H9 (cell line): ENCODE measurements at regions not wholly inside any gene's neighbourhood (a gene's known extent, or its start where the extent isn't known, plus 50 kb on each side); places are given as distances from the start of the nearest gene placed in this dataset.

Source experiments
- DNase-seq: peaks from one replicate; pipeline ENCODE4 v3.0.0-alpha.2; 2017
- H2AFZ ChIP-seq: one replicate; pipeline ENCODE4 v1.6.1; 2013; ENCODE audit warnings: mild to moderate bottlenecking, low read length, control low read depth, moderate library complexity
- H2AK5ac ChIP-seq: 2 replicates; pipeline ENCODE4 v1.6.1; 2013; ENCODE audit warnings: low read length, control low read depth, mixed read lengths; ENCODE audit not compliant: insufficient read length
- H2BK120ac ChIP-seq: one replicate; pipeline ENCODE4 v1.6.1; 2013; ENCODE audit warnings: low read depth, mild to moderate bottlenecking, low read length, control low read depth, inconsistent platforms; ENCODE audit not compliant: poor library complexity, severe bottlenecking
- H2BK12ac ChIP-seq: 2 replicates; pipeline ENCODE4 v1.6.1; 2013; ENCODE audit warnings: low read length, control low read depth, mixed read lengths, low read depth; ENCODE audit not compliant: insufficient read length
- H2BK15ac ChIP-seq: 2 replicates; pipeline ENCODE4 v1.6.1; 2013; ENCODE audit warnings: low read depth, low read length, control low read depth
- H2BK20ac ChIP-seq: one replicate; pipeline ENCODE4 v1.6.1; 2013; ENCODE audit warnings: low read depth, mild to moderate bottlenecking, low read length, control low read depth, inconsistent platforms; ENCODE audit not compliant: poor library complexity, severe bottlenecking
- H2BK5ac ChIP-seq: 2 replicates; pipeline ENCODE4 v1.6.1; 2013; ENCODE audit warnings: low read length, control low read depth, mixed read lengths; ENCODE audit not compliant: insufficient read length
- H3K14ac ChIP-seq: 2 replicates; pipeline ENCODE4 v1.6.1; 2013; ENCODE audit warnings: low read length, control low read depth; ENCODE audit not compliant: insufficient read depth
- H3K18ac ChIP-seq: 2 replicates; pipeline ENCODE4 v1.6.1; 2013; ENCODE audit warnings: low read depth, mild to moderate bottlenecking, mixed read lengths, low read length, control low read depth; ENCODE audit not compliant: insufficient read length
- H3K23ac ChIP-seq: 2 replicates; pipeline ENCODE4 v1.6.1; 2013; ENCODE audit warnings: low read length, control low read depth, mixed read lengths, low read depth; ENCODE audit not compliant: insufficient read length
- H3K23me2 ChIP-seq: 2 replicates; pipeline ENCODE4 v1.6.1; 2013; ENCODE audit warnings: low read depth, mild to moderate bottlenecking, mixed read lengths, low read length, control low read depth; ENCODE audit not compliant: insufficient read length, poor library complexity, severe bottlenecking
- H3K27ac ChIP-seq: 2 replicates; pipeline ENCODE4 v1.5.1; 2013; ENCODE audit warnings: low read length, control low read depth, mixed read lengths, low read depth; ENCODE audit not compliant: insufficient read length
- H3K27me3 ChIP-seq: 2 replicates; pipeline ENCODE4 v1.6.1; 2013; ENCODE audit warnings: low read length, control low read depth, inconsistent platforms; ENCODE audit not compliant: insufficient read depth
- H3K4ac ChIP-seq: 2 replicates; pipeline ENCODE4 v1.6.1; 2013; ENCODE audit warnings: low read depth, mild to moderate bottlenecking, control low read depth, inconsistent platforms, low read length, moderate library complexity
- H3K4me1 ChIP-seq: 2 replicates; pipeline ENCODE4 v1.6.1; 2013; ENCODE audit warnings: low read length, control low read depth, inconsistent platforms; ENCODE audit not compliant: insufficient read depth
- H3K4me2 ChIP-seq: 2 replicates; pipeline ENCODE4 v1.6.1; 2013; ENCODE audit warnings: low read length, control low read depth, mixed read lengths; ENCODE audit not compliant: insufficient read length, insufficient read depth
- H3K56ac ChIP-seq: 2 replicates; pipeline ENCODE4 v1.6.1; 2013; ENCODE audit warnings: low read depth, mild to moderate bottlenecking, mixed read lengths, low read length, control low read depth; ENCODE audit not compliant: insufficient read length
- H3K79me1 ChIP-seq: 2 replicates; pipeline ENCODE4 v1.6.1; 2013; ENCODE audit warnings: low read depth, mild to moderate bottlenecking, moderate library complexity, low read length, control low read depth, inconsistent platforms; ENCODE audit not compliant: insufficient read depth, poor library complexity, severe bottlenecking
- H3K79me2 ChIP-seq: 2 replicates; pipeline ENCODE4 v1.6.1; 2013; ENCODE audit warnings: low read length, control low read depth, inconsistent platforms; ENCODE audit not compliant: insufficient read depth
- H3K9ac ChIP-seq: 2 replicates; pipeline ENCODE4 v1.6.1; 2013; ENCODE audit warnings: low read length, control low read depth, mixed read lengths; ENCODE audit not compliant: insufficient read length; ENCODE audit errors: extremely low read depth
- H3K9me3 ChIP-seq: one replicate; pipeline ENCODE4 v1.6.1; 2013; ENCODE audit warnings: low read depth, low read length, inconsistent platforms; ENCODE audit not compliant: control insufficient read depth
- H3T11ph ChIP-seq: one replicate; pipeline ENCODE4 v1.6.1; 2013; ENCODE audit warnings: mild to moderate bottlenecking, low read length, control low read depth, inconsistent platforms
- H4K20me1 ChIP-seq: one replicate; pipeline ENCODE4 v1.6.1; 2013; ENCODE audit not compliant: control insufficient read depth, insufficient read length, insufficient read depth
- H4K5ac ChIP-seq: 2 replicates; pipeline ENCODE4 v1.6.1; 2013; ENCODE audit warnings: low read depth, mild to moderate bottlenecking, mixed read lengths, low read length, control low read depth; ENCODE audit not compliant: insufficient read length
- H4K8ac ChIP-seq: replicated peaks from 2 replicates; pipeline ENCODE4 v1.6.1; 2013; ENCODE audit warnings: low read length, control low read depth, mixed read lengths, low read depth; ENCODE audit not compliant: insufficient read length
- H4K91ac ChIP-seq: 2 replicates; pipeline ENCODE4 v1.6.1; 2013; ENCODE audit warnings: low read depth, mild to moderate bottlenecking, moderate library complexity, mixed read lengths, low read length, control low read depth; ENCODE audit not compliant: insufficient read length
- H3K27ac Mint-ChIP-seq, 3 experiments: 2 replicates in 2 of 3; 3 replicates in 1 of 3; pipeline ENCODE4 v1.8.0; 2020 to 2021; ENCODE audit warnings: mixed read lengths in 3 of 3, mild to moderate bottlenecking in 1 of 3, moderate library complexity in 1 of 3
- H3K27me3 Mint-ChIP-seq: 2 replicates; pipeline ENCODE4 v1.8.0; 2021; ENCODE audit warnings: low read depth, mild to moderate bottlenecking, moderate library complexity, mixed read lengths
- H3K36me3 Mint-ChIP-seq, 3 experiments: 2 replicates in 2 of 3; 3 replicates in 1 of 3; pipeline ENCODE4 v1.8.0; 2020 to 2021; ENCODE audit warnings: low read depth in 3 of 3, mixed read lengths in 3 of 3; ENCODE audit not compliant: insufficient read depth in 1 of 3
- H3K4me1 Mint-ChIP-seq, 2 experiments: 2 replicates each; pipeline ENCODE4 v1.8.0; 2020; ENCODE audit warnings: mixed read lengths in 2 of 2
- H3K4me3 Mint-ChIP-seq, 2 experiments: 2 replicates in 1 of 2; 3 replicates in 1 of 2; pipeline ENCODE4 v1.8.0; 2020 to 2021; ENCODE audit warnings: mild to moderate bottlenecking in 2 of 2, mixed read lengths in 2 of 2, moderate library complexity in 1 of 2
- H3K9me3 Mint-ChIP-seq, 2 experiments: 2 replicates in 1 of 2; 3 replicates in 1 of 2; pipeline ENCODE4 v1.8.0; 2020; ENCODE audit warnings: mild to moderate bottlenecking in 2 of 2, mixed read lengths in 2 of 2, moderate library complexity in 1 of 2
- WGBS: extraction: QIAGEN DNeasy Blood & Tissue Kit; methylation state at CpG from one replicate; pipeline ENCODE4 v1.1.7; 2013; ENCODE audit warnings: missing lambda C conversion rate, low lambda C conversion rate, mixed read lengths; ENCODE audit not compliant: insufficient read length; ENCODE audit errors: extremely low coverage; 5-methylcytosine and 5-hydroxymethylcytosine counted together
- TF ChIP-seq, protein P1 (sequence below): fragments of 200-600 bp; sonication (generic); conservative IDR thresholded peaks from 3 replicates; pipeline ENCODE4 v1.8.0; 2021; ENCODE audit warnings: antibody characterized with exemption, mild to moderate bottlenecking

DNA sequence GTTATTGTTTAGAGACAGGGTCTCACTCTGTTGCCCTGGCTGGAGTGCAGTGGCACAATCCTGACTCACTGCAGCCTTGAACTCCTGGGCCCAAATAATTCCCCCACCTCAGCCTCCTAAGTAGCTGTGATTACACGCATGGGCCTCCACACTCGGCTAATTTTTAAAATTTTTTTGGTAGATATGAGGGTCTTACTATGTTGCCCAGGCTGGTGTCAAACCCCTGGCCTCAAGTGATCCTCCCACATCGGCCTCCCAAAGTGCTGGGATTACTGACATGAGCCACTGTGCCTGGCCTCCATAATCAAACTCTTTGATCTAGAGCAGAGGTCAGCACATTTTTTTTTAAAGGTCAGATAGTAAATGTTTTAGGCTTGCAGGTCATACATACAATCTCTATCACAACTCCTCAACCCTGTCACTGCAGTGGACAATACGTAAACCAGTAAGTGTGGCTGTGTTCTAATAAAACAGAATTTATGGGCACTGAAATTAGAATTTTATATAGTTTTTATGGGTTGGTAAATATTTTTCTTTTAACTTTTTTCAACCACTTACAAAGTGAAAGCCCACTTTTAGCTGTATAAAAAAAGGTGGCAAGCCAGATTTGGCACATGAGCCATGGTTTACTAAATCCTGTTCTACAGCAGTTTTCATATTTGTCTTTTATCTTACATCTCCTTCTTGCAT, 105.1 kb upstream of the RAPGEF2 start:
- H3K4ac ChIP-seq, result no peak overlapping the region
- Mint-ChIP-seq H3K27me3 (no peaks in the 10 kb centered on the region), H3K4me3 (no peak overlapping the region; a peak in 1 of 5 replicates), H3K27ac (no peak overlapping the region), H3K36me3 (no peaks in the 10 kb centered on the region), H3K4me1 (no peaks in the 10 kb centered on the region), H3K9me3 (no peaks in the 10 kb centered on the region)
- no peak overlapping the region for H3K27ac ChIP-seq
- H2BK5ac ChIP-seq, result no peak overlapping the region
- no peak overlapping the region for H3K18ac ChIP-seq
- no peak overlapping the region for H4K5ac ChIP-seq
- H2AFZ ChIP-seq, result no peak overlapping the region
- no peak overlapping the region for H3K4me2 ChIP-seq
- no peak overlapping the region for H2BK20ac ChIP-seq
- no peak overlapping the region for H4K8ac ChIP-seq
- TF ChIP-seq, protein P1, sequence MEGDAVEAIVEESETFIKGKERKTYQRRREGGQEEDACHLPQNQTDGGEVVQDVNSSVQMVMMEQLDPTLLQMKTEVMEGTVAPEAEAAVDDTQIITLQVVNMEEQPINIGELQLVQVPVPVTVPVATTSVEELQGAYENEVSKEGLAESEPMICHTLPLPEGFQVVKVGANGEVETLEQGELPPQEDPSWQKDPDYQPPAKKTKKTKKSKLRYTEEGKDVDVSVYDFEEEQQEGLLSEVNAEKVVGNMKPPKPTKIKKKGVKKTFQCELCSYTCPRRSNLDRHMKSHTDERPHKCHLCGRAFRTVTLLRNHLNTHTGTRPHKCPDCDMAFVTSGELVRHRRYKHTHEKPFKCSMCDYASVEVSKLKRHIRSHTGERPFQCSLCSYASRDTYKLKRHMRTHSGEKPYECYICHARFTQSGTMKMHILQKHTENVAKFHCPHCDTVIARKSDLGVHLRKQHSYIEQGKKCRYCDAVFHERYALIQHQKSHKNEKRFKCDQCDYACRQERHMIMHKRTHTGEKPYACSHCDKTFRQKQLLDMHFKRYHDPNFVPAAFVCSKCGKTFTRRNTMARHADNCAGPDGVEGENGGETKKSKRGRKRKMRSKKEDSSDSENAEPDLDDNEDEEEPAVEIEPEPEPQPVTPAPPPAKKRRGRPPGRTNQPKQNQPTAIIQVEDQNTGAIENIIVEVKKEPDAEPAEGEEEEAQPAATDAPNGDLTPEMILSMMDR, result no peak
- H3K9me3 ChIP-seq, result no peaks in the 10 kb centered on the region
- H3K79me1 ChIP-seq, result no peaks in the 10 kb centered on the region
- H3K79me2 ChIP-seq, result no peaks in the 10 kb centered on the region
- no peak overlapping the region for H2AK5ac ChIP-seq
- H2BK12ac ChIP-seq, result no peak overlapping the region
- H3K23ac ChIP-seq, result no peak overlapping the region
- no peak overlapping the region for H2BK15ac ChIP-seq
- H2BK120ac ChIP-seq, result no peak overlapping the region
- no peaks in the 10 kb centered on the region for H3K4me1 ChIP-seq
- no peak overlapping the region for H4K91ac ChIP-seq
- H4K20me1 ChIP-seq, result no peaks in the 10 kb centered on the region
- WGBS, result no CpG with 5 or more reads among the region's 4 CpGs
- no peak overlapping the region for H3K56ac ChIP-seq
- H3K27me3 ChIP-seq, result no peaks in the 10 kb centered on the region
- H3K9ac ChIP-seq, result no peak overlapping the region
- DNase-seq, result no peak
- H3T11ph ChIP-seq, result no peak overlapping the region
- H3K14ac ChIP-seq, result no peak overlapping the region
- H3K23me2 ChIP-seq, result no peaks in the 10 kb centered on the region
